Kidney epithelial cell (primary cell): ENCODE measurements at regions not wholly inside any gene's neighbourhood (a gene's known extent, or its start where the extent isn't known, plus 50 kb on each side); places are given as distances from the start of the nearest gene placed in this dataset.
A peak's percentile ranks its signal among the peaks of the same experiment; 100 is the strongest.

Experiments
- DNase-seq: peaks from one replicate; pipeline ENCODE4 v3.0.0-alpha.2; 2010; ENCODE audit warnings: low read depth
- H3K27me3 ChIP-seq: 2 replicates; pipeline ENCODE4 v1.6.0; 2011; ENCODE audit warnings: low read length; ENCODE audit not compliant: control insufficient read depth, insufficient read depth
- H3K36me3 ChIP-seq: 2 replicates; pipeline ENCODE4 v1.5.1; 2011; ENCODE audit warnings: low read length; ENCODE audit not compliant: control insufficient read depth, insufficient read depth
- H3K4me3 ChIP-seq: 2 replicates; pipeline ENCODE4 v1.5.1; 2011; ENCODE audit warnings: low read depth, mild to moderate bottlenecking, control low read depth, low read length
- CTCF ChIP-seq: IDR thresholded peaks from 2 replicates; pipeline ENCODE4 v1.5.1; 2011; ENCODE audit warnings: mild to moderate bottlenecking, moderate library complexity, low read length, control low read depth, inconsistent platforms; ENCODE audit not compliant: insufficient read depth, poor library complexity, severe bottlenecking

DNA sequence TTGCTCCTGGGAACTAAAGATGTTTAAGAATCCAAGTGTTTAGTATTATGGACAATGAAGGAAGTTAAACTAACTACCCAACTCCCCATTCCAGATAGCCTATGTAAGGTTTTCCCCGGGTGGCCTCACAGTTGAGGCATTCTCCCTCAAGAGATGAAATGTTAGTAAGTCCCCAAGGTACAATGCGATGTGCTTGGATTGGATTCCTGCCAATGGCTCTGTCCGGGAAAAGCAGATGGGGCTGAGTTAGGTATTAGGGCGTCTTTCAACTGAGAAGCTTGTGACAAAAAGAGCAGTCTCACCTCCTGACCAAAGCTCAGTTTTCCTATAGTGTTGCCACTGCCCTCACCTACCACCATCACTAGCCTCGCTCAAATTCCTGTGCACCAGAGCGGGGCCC, 64.8 kb upstream of the E2F7 start:
- no peak overlapping the region for H3K4me3 ChIP-seq
- TF ChIP-seq CTCF = no peak
- H3K36me3 ChIP-seq = no peaks in the 10 kb centered on the region
- no peaks in the 10 kb centered on the region for H3K27me3 ChIP-seq
- DNase-seq = no peak

- DNase-seq = no peak
- Histone ChIP-seq H3K4me3 (no peak overlapping the region), H3K36me3 (no peaks in the 10 kb centered on the region), H3K27me3 (no peaks in the 10 kb centered on the region)
- TF ChIP-seq CTCF = no peak
Measured at GRCh38 chr12:77124767-77125166, 59.4 kb upstream of the E2F7 start.

- Histone ChIP-seq H3K4me3 (no peak overlapping the region), H3K27me3 (no peaks in the 10 kb centered on the region), H3K36me3 (no peaks in the 10 kb centered on the region)
- no peak for DNase-seq
- no peak for TF ChIP-seq CTCF
Measured at GRCh38 chr12:77122661-77123060, 57.3 kb upstream of the E2F7 start.

- no peak for TF ChIP-seq CTCF
- no peaks in the 10 kb centered on the region for H3K36me3 ChIP-seq
- H3K4me3 ChIP-seq = no peak overlapping the region
- no peaks in the 10 kb centered on the region for H3K27me3 ChIP-seq
- peak; percentile 91 for DNase-seq
Measured at GRCh38 chr12:77122236-77122635, 56.9 kb upstream of the E2F7 start.

- Histone ChIP-seq H3K36me3 (no peaks in the 10 kb centered on the region), H3K27me3 (no peaks in the 10 kb centered on the region), H3K4me3 (no peak overlapping the region)
- TF ChIP-seq CTCF = no peak
- DNase-seq = no peak
Measured at GRCh38 chr12:77120156-77121085, 55.1 kb upstream of the E2F7 start.

DNA sequence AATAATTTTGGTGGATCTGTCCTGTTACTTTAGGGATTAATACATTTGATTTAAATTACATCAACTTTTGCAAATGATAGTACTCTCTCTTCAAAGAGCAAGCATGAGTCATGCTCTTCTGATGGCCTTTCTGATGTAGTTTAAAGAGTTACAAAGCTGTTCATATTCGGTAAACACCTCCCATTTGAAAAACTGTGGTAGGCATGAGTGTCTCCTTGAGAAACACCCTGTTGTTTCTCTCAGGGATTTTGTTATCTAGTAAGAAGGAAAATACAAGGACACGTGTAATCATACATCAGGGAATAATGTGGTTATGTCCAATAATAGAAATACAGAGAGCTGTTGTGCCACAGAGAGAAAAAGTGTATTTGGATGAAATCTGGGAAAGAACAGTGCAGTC, 53.3 kb upstream of the E2F7 start:
- no peak for TF ChIP-seq CTCF
- no peak for DNase-seq
- no peak overlapping the region for H3K4me3 ChIP-seq

More for the DNA sequence above, 53.3 kb upstream of the E2F7 start:
- Histone ChIP-seq H3K36me3 (no peaks in the 10 kb centered on the region), H3K27me3 (no peaks in the 10 kb centered on the region)
